ENCODE measurements at regions not wholly inside any gene's neighbourhood (a gene's known extent, or its start where the extent isn't known, plus 50 kb on each side); places are given as distances from the start of the nearest gene placed in this dataset.

GRCh38 chr6:144862769-144863168 lies 577.6 kb downstream of the UTRN start:
- no peak for TF ChIP-seq CTCF (IDR thresholded peaks at IDR 0.05; ENCODE audit: low read depth, low read length, poor library complexity, severe bottlenecking)
- TF ChIP-seq EZH2phosphoT487 (IDR thresholded peaks at IDR 0.05; ENCODE audit: borderline replicate concordance, low read length) = no peak
